HG03060 (cell line): ENCODE measurements at regions not wholly inside any gene's neighbourhood (a gene's known extent, or its start where the extent isn't known, plus 50 kb on each side); places are given as distances from the start of the nearest gene placed in this dataset.

Experiments
- ATAC-seq: cut with Tn5 transposase; IDR thresholded peaks from one replicate; pipeline ENCODE4 v1.9.1; 2021; ENCODE audit warnings: low read depth, moderate number of reproducible peaks; ENCODE audit not compliant: unreplicated experiment

DNA sequence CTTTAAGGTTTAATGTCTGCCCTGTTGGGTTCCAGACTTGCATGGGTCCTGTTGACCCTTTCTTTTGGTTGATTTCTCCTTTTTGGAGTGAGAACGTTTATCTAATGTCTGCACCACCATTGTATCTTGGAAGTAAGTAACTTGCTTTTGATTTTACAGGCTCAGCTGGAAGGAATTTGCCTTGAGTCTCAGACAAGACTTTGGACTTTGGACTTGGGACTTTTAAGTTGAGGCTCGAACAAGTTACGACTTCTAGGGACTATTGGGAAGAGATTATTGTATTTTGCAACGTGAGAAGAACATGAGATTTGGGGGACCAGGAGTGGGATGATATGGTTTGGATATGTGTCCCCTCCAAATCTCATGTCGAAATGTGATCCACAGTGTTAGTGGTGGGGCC lies 267.7 kb downstream of the GLI2 start:
- ATAC-seq: no peak

DNA sequence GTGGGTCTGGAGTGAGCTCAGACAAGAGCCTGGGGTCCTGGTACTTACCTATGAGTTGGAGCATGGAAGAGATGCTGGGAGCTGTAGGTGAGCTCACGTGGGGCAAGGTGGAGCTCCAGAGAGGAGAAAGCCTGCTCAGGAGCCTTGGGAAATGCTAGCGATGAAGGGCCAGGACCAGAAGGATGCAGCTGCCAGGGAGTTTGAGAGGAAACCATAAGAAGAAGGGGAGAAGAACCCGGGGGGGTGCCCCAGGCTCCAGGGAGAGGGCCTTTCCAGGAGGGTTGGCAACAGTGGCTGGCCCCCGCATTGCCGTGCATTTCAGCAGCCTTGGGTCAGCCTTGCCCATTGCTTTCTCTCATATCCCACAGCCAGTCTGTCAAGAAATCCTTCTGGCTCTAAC lies 268.7 kb downstream of the GLI2 start:
- no peak for ATAC-seq

DNA sequence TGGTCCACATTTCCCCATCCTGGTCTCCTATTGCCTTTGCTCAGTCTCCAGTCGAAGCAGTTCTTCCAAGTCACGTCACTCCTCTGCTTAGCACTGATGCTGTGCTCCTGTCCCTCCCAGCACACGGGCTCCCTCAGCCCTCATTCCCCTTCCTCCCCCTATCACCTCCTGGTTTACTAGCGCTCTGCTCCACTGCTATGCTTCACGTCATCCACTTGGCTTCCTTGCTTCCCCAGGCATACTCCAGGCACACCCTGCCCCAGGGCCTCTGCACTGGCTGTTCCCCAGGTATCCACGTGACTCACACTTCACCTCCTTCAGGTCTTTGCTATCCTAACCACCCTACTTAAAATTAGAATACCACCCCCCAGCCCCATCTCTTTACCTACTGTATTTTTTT lies 269.3 kb downstream of the GLI2 start:
- no peak for ATAC-seq

DNA sequence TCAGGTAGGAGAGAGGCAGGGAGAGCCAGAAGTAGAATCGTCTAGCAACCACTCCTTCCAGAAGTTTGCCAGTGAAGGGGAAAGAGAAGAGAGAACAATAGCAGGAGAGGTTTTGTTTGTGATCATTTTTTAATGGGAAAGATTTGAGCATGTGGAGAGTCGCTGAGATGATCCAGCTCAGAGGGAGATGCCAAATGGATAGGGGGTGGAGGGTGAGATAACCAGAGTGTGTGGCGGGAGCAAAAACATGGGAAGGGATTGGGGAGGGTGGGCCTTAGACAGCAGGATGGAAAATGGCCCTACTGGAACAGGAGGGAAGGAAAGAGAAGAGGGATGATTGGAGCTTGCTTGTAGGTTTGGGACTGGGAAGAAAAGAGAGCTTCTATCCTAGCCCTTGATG lies 269.8 kb downstream of the GLI2 start:
- no peak for ATAC-seq

DNA sequence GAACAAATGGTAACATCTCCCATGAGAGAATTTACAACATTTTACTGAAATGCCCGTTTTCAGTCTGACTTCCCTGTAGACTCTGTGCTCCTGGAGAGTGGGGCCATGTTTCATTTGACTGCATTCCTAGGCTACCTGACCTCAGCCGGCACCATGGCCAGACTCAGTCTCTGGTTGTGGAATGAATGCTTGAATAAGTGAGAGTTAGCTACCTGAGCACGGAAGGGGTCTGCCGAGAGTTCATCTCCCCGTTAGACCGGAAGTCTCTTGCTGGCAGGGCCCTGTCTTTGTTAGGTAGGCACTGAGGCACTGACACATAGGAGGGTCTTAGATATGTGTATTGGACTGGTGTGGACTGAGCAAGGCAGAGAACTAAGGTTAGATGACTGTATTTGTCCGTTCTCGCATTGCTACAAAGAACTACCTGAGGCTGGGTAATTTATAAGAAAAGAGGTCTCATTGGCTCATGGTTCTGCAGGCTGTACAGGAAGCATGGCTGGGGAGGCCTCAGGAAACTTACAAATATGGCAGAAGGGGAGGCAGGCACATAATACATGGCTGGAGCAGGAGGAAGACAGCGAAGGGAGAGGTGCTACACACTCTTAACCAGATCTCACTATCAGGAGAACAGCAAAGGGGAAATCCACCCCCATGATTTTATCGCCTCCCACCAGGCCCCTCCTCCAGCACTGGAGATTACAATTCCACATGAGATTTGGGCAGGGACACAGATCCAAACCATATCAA lies 271.2 kb downstream of the GLI2 start:
- no peak for ATAC-seq

DNA sequence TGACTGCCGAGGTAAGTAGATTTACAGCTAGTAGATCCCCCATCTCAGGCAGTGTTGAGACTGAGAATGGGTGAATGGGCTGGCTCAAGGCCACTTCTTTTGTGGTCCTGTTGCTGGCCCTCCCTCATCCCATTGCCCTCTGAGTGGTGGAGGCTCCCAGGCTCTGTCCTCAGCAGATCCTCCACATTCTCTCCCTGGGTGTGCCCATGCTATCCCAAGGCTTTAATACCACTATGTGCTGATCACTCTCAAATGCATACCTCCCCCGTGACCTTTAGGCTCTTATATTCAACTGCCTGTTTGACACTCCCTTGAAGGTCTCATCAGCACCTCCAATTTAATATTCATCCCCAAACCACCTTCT lies 271.8 kb downstream of the GLI2 start:
- no peak for ATAC-seq

DNA sequence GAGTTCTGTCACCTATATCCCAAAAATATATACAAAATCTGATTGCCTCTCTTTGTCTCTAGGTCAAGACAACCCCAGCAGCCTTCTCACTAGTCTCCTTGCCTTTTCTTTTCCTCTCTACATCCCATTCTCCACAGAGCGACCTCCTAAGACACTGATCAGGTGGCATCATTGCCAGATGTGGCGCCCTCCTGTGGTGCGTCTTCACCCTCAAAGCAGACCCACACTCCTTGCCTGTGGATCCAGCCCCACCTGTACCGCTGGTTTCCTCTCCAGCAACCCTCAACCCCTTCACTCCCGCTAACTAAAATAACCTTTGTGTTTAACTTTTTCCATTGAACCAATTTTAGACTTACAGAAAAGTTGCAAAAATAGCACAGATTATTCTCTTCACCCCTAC lies 273.3 kb downstream of the GLI2 start:
- no peak for ATAC-seq

DNA sequence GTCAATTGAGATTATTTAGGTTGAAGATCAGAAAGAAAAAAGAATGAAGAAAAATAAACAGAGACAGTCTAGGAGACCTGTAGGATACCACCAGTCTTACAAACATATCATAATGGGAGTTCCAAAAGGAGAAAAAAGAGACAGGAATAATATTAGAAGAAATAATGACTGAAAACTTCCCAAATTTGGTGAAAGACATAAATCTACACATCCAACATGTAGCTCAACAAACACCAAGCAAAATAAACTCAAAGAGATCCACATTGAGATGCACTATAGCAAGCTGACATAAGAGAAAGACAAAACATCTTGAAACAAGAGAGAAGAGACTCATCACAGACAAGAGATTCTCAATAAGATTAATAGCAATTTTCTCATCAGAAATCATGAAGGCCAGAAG lies 274.0 kb downstream of the TFCP2L1 start:
- ATAC-seq: no peak

DNA sequence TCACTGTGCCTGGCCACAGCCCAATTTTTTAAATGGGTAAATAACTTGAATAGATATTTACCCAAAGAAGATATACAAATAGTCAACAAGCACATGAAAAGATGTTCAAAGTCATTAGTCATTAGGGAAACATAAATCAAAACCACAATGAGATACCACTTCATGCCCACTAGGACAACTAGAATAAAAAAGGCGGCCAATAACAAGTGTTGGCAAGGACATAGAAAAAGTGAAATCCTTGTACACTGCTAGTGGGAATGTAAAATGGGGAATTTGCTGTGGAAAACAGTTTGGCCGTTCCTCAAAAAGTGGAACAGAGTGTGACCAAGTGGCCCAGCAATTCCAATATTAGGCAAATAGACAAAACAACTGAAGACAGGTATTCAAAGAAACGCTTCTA lies 270.1 kb downstream of the TFCP2L1 start:
- no peak for ATAC-seq

DNA sequence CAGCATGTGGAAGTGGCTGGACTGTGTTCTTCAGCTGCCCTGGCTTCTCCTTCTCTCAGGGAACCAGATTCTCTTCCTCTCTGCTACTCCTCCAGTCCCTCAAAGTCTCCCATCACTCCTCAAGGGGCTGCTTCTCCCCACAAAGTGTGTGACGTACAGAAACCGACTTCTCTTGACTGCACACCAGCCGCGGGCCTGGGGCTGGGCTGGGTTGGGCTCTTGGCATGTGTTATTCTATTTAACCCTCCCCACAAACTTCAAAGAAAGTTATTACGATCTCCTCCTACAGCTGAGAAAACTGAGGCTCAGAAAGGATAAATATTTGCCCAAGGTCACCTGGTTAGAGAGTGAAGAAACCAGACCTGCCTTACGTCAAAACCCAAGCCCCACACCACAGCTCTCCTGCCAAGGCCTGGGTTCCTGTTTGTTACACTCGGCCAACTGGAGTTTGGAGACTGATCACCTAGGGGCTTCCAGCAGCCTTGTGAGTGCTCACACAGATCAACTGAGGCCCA lies 269.0 kb downstream of the TFCP2L1 start:
- ATAC-seq: no peak

DNA sequence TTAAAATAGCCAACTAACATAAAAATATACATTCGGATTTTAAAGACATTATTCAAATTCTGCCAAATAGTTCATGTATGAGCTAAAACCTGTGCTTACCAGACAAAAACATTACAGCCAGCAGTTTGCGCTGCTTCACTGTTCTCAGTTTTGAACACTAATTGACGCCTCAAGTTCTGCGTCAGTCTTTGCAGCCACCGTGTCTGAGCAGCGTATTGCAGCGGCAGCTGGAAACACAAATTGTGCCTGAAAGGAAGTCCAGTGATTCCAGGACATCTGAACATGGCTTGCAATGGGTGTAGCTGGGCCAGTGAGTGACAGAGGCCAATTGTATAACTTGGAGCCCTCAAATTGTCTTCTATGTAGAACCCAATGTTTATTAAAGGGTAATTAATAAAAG lies 267.6 kb downstream of the TFCP2L1 start:
- no peak for ATAC-seq

DNA sequence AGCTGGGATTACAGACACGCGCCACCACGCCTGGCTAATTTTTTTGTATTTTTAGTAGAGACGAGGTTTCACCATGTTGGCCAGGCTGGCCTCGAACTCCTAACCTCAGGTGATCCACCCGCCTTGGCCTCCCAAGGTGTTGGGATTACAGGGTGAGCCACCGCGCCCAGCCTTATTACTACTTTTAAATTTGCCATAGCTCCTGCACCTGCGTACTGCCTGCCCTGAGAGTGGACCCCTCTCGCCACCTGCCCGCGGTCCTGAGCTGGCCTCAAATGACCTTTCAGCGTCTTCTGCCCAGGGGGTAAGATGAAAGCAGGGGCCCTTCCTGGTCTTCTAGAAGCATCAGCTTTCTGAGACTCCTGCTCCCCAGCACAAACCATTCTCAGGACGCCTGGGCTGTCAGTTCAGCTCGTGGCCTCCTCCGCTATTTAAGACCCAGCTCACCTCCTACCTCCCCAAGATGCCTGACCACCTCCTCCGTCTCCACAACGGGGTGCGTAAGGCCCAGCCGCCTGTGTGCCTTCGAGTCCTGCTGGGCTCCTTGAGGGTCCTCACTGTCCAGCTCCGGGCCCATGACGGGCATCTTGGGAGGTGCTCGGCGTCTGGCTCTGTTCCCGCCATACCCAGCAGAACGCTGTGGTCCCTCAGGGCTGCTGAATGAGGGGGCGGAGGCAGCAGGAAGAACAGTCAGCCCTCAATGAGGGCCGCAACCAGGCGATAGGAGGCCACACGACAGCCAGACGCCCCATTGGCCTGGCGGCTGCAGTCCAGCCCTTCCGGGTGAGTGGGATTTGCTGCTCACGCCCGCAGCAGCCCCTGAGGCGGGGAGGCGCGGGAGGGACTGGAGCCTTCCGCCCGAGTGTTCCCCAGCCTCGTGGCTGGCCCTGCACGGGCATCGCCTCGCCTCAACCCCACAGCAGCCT lies 266.6 kb downstream of the TFCP2L1 start:
- no peak for ATAC-seq

DNA sequence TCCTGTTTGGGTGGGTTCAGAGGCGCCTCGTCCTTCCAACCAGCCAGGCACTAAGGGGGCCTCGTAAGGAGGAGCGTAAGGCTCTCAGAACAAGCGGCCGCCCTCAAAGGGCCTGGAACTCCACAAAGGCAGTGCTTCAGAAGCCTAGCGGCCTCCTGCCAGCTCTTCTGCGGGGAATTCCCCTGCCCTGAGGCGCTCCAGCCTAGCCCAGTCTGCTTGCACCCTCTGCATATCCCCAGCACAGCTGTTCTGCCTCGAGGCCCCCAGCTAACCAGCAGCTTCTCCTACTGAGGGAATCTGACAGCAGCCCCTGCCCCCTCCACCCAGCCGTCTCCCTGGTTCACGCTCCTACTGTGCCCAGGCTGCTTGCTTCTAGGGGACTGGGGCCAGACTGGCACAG lies 265.9 kb downstream of the TFCP2L1 start:
- no peak for ATAC-seq

DNA sequence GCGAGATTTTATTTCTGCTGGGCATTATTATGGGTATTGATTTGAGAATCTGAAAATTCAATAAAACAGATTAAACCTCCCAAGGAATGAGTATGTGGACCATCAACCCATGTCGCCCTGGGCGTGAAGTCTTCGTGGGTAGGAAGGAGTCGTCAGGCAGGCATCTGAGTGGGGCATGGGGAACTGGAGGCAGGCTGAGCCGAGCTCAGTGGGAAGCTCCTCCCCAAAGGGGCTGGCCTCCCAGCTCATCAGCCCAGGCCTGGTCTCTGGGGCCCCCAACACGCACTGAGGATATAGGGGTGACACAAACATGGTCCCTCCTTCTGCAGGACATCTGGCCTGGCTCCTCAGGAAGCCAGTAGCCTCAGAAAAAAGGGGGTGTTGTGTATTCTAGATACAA lies 265.2 kb downstream of the TFCP2L1 start:
- no peak for ATAC-seq

DNA sequence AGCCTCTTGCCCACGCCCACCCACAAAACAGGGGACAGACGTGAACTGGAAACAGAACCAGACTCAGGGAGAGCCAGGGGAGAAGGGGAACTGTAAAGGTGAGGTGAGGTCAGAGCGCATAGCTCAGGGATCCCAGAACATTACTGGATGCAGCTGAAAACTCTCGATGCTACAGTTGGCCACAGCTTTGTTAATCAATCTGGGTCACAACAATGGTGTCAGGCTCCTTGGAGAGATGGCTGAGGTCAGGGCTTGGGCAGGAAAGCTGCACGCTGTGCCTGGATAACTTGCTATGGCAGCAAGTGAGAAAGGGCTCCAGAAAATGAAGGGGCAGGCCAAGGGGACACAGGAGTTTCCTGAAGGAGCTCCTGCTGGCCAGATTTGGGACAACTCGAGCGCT lies 263.3 kb downstream of the TFCP2L1 start:
- no peak for ATAC-seq

DNA sequence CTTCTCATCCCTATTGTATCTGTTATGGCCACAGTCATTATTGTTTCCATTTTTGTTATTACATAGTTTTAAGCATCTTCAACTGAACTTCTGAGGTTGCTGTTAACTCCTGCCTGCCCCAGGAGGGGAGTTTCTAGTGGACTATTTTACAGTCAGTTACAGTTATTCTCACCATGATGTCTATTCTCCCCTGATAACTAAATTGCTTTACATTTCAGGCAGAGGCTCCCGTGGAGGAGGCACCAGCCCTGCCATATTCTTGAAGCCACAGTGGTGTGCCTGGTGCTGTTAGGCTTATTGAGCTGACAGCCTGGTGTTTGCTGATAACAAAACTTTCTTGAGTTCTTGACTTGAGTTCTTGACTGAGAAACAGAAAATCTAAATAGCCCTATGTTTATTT lies 256.4 kb downstream of the TFCP2L1 start:
- no peak for ATAC-seq

DNA sequence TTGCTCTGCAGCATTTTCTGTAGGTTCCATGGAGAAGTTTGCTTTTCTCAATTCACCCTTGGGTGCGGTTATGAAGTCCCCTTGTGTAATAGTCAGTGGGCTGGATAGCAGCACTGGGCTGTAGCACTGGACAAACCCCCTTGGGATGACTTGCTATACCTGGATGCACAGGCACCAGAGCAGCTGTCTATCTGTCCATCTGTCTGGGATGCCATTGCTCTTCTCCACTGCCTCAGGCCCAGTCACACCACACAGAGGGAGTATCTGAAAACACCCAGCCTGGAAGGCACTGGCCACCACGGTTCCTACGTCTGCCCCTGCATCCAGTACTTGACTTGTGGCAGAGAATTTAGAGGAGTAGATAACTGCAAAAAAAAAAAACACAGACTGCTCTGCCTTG lies 254.5 kb downstream of the TFCP2L1 start:
- no peak for ATAC-seq

DNA sequence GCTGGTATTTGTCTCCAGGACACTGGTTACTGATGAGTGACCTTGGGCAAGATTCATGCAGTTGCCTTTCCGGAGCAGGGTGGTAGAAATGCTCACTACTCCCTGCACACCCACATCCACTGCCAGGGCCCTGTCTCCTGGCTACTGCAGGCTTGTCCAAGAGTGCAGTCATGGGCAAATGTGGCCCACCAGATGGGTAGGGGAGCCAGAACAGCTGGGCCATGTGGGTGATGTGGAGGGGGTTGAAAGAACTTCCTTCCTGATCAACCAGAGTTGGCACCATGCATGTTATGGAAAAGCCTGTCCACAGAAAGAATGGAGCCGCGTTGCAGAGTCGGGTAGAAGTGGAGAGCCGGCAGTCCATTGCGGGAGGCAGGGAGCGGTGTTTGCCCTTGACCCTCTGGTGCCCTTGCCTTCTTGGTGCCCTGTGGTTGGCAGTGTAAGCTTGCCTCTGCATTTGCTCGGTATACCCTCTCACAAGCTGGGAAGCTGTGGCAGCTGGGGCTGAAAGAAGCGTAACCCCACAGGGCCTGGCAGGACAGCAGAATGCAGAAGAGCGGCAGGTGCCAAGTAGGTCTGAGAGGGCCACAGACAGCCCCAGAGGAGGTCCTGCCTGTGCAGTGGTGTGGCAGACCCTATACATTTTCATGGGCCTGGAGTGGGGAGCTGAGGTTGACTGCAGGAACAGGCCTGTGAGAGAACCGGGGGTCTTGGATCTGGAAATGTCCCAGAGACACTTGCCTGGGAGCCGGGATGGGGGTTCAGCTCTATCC lies 253.2 kb downstream of the TFCP2L1 start:
- no peak for ATAC-seq

DNA sequence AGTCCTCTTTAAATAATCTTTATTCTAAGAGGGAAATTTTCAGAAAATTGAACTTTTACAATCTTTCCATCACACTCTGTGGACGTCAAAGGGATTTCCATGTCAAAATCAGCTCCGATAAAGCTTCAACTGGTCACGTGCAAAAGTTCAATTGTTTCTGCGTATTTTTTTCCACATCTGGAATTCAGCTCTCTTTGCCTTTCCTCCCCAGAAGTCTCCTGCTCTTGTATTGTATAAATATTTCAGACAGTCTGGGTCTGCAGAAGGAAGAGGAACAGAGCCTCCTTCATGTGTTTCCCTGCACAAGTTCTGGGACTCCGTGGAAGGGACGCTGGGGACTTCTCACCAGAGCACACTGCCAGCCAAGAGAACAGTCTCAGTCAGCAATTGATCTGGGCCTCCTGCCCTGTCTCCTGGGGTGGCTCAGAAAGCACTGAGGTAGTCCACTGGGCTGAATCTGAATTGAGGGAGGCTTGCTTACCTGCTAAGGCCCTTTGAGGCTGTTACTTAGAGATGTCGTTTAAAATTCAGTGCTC lies 251.5 kb downstream of the TFCP2L1 start:
- no peak for ATAC-seq

DNA sequence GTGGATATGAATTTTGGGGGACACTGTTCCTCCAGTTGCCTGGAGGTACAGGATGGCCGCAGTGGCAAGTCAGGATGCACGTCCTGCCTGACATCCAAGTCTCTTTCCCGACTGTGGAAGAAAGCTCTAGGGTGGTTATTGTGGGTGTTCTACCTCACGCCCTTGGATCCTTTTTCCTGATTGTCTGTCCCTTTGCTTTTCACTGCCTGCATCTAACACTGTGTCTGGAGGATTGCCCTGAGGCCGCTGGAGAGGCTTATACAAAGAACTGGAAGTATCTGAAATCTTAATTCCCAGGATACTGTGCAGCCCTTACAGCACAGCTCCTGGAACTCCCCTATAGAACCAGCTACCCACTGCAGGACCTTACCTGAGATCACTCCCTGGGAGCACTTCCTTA lies 250.5 kb downstream of the TFCP2L1 start:
- ATAC-seq: no peak

DNA sequence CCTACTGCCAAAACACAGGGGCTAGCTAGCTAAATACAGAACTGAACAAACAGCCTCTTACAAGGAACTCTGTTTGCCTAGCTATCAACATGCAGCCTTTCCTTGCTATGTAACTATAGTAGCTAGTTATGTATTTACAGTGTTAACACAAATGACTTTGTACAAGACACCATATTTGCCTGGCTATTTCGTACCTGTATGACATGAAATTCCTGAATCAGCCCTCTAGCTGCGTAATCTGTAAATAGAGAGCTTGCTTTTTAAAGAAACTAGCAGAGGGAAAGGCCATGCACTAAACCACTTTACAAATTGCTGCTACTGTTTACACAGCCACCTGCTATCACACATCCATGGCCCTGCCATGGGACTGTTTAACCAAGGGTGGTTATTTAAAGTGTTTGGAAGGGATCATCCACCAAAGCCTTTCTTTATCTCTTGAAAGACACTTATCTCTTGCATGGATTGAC lies 248.7 kb downstream of the TFCP2L1 start:
- ATAC-seq: no peak
